Keratinocyte (primary cell): ENCODE measurements at regions not wholly inside any gene's neighbourhood (a gene's known extent, or its start where the extent isn't known, plus 50 kb on each side); places are given as distances from the start of the nearest gene placed in this dataset.

Experiments used
- DNase-seq: peaks from one replicate; pipeline ENCODE4 v3.0.0-alpha.2; 2011; ENCODE audit warnings: low read depth, missing footprints, low spot score
- FAIRE-seq: peaks from 2 replicates; lab custom pipeline; 2011; peaks lifted over from hg19 to GRCh38; lab: Jason Lieb, UNC
- H2AFZ ChIP-seq: 2 replicates; pipeline ENCODE4 v1.6.0; 2012; ENCODE audit warnings: low read length, control low read depth, inconsistent platforms; ENCODE audit not compliant: control insufficient read depth
- H3K27ac ChIP-seq: 2 replicates; pipeline ENCODE4 v1.5.1; 2011; ENCODE audit warnings: low read length; ENCODE audit not compliant: control insufficient read depth, insufficient read depth
- H3K27me3 ChIP-seq: 3 replicates; pipeline ENCODE4 v1.6.0; 2011; ENCODE audit warnings: low read length; ENCODE audit not compliant: control insufficient read depth, insufficient read depth; ENCODE audit errors: extremely low read depth
- H3K36me3 ChIP-seq, 2 experiments: 2 replicates in 1 of 2; 3 replicates in 1 of 2; pipeline ENCODE4 v1.5.1; 2011; ENCODE audit warnings: low read length in 2 of 2, mild to moderate bottlenecking in 1 of 2; ENCODE audit not compliant: control insufficient read depth in 2 of 2, insufficient read depth in 2 of 2; ENCODE audit errors: extremely low read depth in 1 of 2
- H3K4me1 ChIP-seq: 3 replicates; pipeline ENCODE4 v1.5.1; 2011; ENCODE audit warnings: low read length; ENCODE audit not compliant: control insufficient read depth, insufficient read depth; ENCODE audit errors: extremely low read depth
- H3K4me2 ChIP-seq: 3 replicates; pipeline ENCODE4 v1.6.0; 2011; ENCODE audit warnings: low read depth, low read length; ENCODE audit not compliant: control insufficient read depth, insufficient read depth; ENCODE audit errors: extremely low read depth
- H3K4me3 ChIP-seq, 3 experiments: fragments of 200-600 bp in 1 of 3; sonication (generic) in 1 of 3; 2 replicates in 2 of 3; 3 replicates in 1 of 3; pipeline ENCODE4 v1.5.1; 2011 to 2016; ENCODE audit warnings: low read length in 3 of 3, mild to moderate bottlenecking in 3 of 3, control low read depth in 2 of 3, inconsistent platforms in 1 of 3, low read depth in 1 of 3, mixed read lengths in 1 of 3, mixed run types in 1 of 3, moderate library complexity in 1 of 3; ENCODE audit not compliant: control insufficient read depth in 2 of 3, insufficient read depth in 2 of 3; ENCODE audit errors: extremely low read depth in 1 of 3
- H3K79me2 ChIP-seq: 2 replicates; pipeline ENCODE4 v1.6.0; 2012; ENCODE audit warnings: low read length; ENCODE audit not compliant: control insufficient read depth, insufficient read depth
- H3K9ac ChIP-seq: 3 replicates; pipeline ENCODE4 v1.6.0; 2011; ENCODE audit warnings: low read length; ENCODE audit not compliant: control insufficient read depth, insufficient read depth; ENCODE audit errors: extremely low read depth
- H3K9me1 ChIP-seq: 3 replicates; pipeline ENCODE4 v1.6.0; 2011; ENCODE audit warnings: low read length; ENCODE audit not compliant: control insufficient read depth, insufficient read depth; ENCODE audit errors: extremely low read depth
- H3K9me3 ChIP-seq: 2 replicates; pipeline ENCODE4 v1.5.1; 2012; ENCODE audit warnings: low read depth, low read length; ENCODE audit not compliant: control insufficient read depth
- H4K20me1 ChIP-seq: 3 replicates; pipeline ENCODE4 v1.6.0; 2011; ENCODE audit warnings: low read length; ENCODE audit not compliant: control insufficient read depth, insufficient read depth; ENCODE audit errors: extremely low read depth
- EZH2 ChIP-seq: IDR thresholded peaks from one replicate; pipeline ENCODE4 v1.6.1; 2012; ENCODE audit warnings: inconsistent platforms, mild to moderate bottlenecking, low read length, moderate library complexity
- dilution Hi-C: fragments of 300-500 bp; cut with MboI; formaldehyde crosslinking; loops from one replicate; pipeline ENCODE4 v1.7.0; 2020; ENCODE audit warnings: low sequenced_read_pairs; ENCODE audit not compliant: extremely low pct_ligation_motif_present
- TF ChIP-seq, protein P1 (sequence below), 3 experiments: IDR thresholded peaks in 1 of 3; conservative IDR thresholded peaks in 1 of 3; optimal IDR thresholded peaks in 1 of 3; 2 replicates in 2 of 3; 3 replicates in 1 of 3; pipeline versions ENCODE3 to v1.5.1; 2011; ENCODE audit warnings: low read length in 3 of 3, mild to moderate bottlenecking in 3 of 3, moderate library complexity in 2 of 3, control low read depth in 1 of 3, inconsistent platforms in 1 of 3; ENCODE audit not compliant: insufficient read depth in 2 of 3; ENCODE audit errors: extremely low read depth in 1 of 3

DNA sequence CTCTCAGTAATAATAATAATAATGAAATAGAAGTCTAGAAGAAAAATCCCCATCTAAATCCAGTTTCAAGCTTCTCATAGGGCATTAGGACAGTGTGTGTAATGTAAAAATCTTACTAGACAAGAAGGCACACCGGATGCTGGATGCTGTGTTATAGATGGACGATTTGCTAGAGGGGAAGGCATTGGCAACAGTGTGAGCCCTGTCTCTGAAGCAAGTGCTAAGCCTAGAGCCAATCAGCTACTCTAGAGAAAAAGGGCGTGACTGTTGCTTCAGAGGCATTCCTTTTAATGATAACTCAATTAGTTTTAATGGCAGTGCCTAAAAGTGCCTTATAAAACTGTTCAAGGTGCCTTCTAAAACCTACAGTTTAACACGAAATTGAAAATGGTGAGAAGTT, 344.9 kb downstream of the TDRD15 start:
- H3K27ac ChIP-seq, result no peak overlapping the region
- H3K27me3 ChIP-seq, result no peaks in the 10 kb centered on the region
- H3K9ac ChIP-seq, result no peak overlapping the region
- TF ChIP-seq, protein P1, sequence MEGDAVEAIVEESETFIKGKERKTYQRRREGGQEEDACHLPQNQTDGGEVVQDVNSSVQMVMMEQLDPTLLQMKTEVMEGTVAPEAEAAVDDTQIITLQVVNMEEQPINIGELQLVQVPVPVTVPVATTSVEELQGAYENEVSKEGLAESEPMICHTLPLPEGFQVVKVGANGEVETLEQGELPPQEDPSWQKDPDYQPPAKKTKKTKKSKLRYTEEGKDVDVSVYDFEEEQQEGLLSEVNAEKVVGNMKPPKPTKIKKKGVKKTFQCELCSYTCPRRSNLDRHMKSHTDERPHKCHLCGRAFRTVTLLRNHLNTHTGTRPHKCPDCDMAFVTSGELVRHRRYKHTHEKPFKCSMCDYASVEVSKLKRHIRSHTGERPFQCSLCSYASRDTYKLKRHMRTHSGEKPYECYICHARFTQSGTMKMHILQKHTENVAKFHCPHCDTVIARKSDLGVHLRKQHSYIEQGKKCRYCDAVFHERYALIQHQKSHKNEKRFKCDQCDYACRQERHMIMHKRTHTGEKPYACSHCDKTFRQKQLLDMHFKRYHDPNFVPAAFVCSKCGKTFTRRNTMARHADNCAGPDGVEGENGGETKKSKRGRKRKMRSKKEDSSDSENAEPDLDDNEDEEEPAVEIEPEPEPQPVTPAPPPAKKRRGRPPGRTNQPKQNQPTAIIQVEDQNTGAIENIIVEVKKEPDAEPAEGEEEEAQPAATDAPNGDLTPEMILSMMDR (optimal IDR thresholded peaks at IDR 0.05 in 1 of 3, IDR thresholded peaks at IDR 0.05 in 1 of 3, conservative IDR thresholded peaks at IDR 0.05 in 1 of 3; ENCODE audit: extremely low read depth in 1 of 3, insufficient read depth in 2 of 3, low read length in 3 of 3), result no peak
- no peak for TF ChIP-seq EZH2
- H3K9me1 ChIP-seq, result no peaks in the 10 kb centered on the region
- no peak overlapping the region for H3K4me2 ChIP-seq
- dilution Hi-C loops, result no loop called here
- no peak overlapping the region for H3K4me3 ChIP-seq
- no peaks in the 10 kb centered on the region for H3K9me3 ChIP-seq
- H4K20me1 ChIP-seq, result no peaks in the 10 kb centered on the region
- DNase-seq (no peak), FAIRE-seq (no peak)
- no peaks in the 10 kb centered on the region for H3K36me3 ChIP-seq
- H3K4me1 ChIP-seq, result no peaks in the 10 kb centered on the region
- no peak overlapping the region for H2AFZ ChIP-seq
- no peaks in the 10 kb centered on the region for H3K79me2 ChIP-seq

DNA sequence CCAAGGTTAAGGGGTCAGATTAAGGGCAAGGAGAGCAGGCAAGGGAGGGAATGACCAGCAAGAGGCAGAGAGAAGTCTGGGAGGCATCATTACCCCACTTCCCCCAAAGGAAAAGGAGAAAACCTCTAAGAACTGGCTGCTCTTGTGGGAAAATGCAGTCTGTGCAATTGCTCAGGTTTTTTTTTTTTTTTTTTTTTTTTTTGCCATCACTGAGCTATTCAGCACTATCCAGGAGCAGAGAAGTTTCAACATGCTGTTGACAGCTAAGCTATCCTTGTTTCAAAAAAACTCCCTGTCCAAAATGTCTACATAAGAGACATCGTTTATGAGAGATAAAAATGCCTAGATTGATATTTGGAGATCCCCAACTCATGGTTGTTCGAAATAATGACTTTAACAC, 345.4 kb downstream of the TDRD15 start:
- no peaks in the 10 kb centered on the region for H3K36me3 ChIP-seq
- DNase-seq (no peak), FAIRE-seq (no peak)
- no peak overlapping the region for H3K27ac ChIP-seq
- dilution Hi-C loops, result no loop called here
- no peaks in the 10 kb centered on the region for H3K79me2 ChIP-seq
- no peaks in the 10 kb centered on the region for H3K27me3 ChIP-seq
- no peak overlapping the region for H3K4me2 ChIP-seq
- no peak overlapping the region for H2AFZ ChIP-seq
- no peaks in the 10 kb centered on the region for H3K4me1 ChIP-seq
- no peak overlapping the region for H3K4me3 ChIP-seq
- no peak overlapping the region for H3K9ac ChIP-seq
- no peak for TF ChIP-seq EZH2
- TF ChIP-seq, protein P1 (optimal IDR thresholded peaks at IDR 0.05 in 1 of 3, IDR thresholded peaks at IDR 0.05 in 1 of 3, conservative IDR thresholded peaks at IDR 0.05 in 1 of 3; ENCODE audit: extremely low read depth in 1 of 3, insufficient read depth in 2 of 3, low read length in 3 of 3), result no peak
- no peaks in the 10 kb centered on the region for H3K9me1 ChIP-seq
- no peaks in the 10 kb centered on the region for H3K9me3 ChIP-seq
- no peaks in the 10 kb centered on the region for H4K20me1 ChIP-seq
